ENCODE measurements at regions not wholly inside any gene's neighbourhood (a gene's known extent, or its start where the extent isn't known, plus 50 kb on each side); places are given as distances from the start of the nearest gene placed in this dataset.

- TF ChIP-seq CTCF (IDR thresholded peaks at IDR 0.05; ENCODE audit: low read depth, low read length, missing input control) = no peak
- TF ChIP-seq RAD21 (IDR thresholded peaks at IDR 0.05) = no peak
- TF ChIP-seq HNF4G (IDR thresholded peaks at IDR 0.05) = no peak
- TF ChIP-seq REST (IDR thresholded peaks at IDR 0.05) = no peak
- no peak for TF ChIP-seq SP1 (IDR thresholded peaks at IDR 0.05)
- no peak for TF ChIP-seq ATF3 (IDR thresholded peaks at IDR 0.05)
- no peak for TF ChIP-seq GABPA (IDR thresholded peaks at IDR 0.05 in 1 of 2, conservative IDR thresholded peaks at IDR 0.05 in 1 of 2)
- no peak for TF ChIP-seq ZBTB33 (IDR thresholded peaks at IDR 0.05)
- TF ChIP-seq YY1 (IDR thresholded peaks at IDR 0.05) = no peak
- TF ChIP-seq TAF1 (conservative IDR thresholded peaks at IDR 0.05) = no peak
- no peak for TF ChIP-seq JUND (IDR thresholded peaks at IDR 0.05)
- TF ChIP-seq MAX (IDR thresholded peaks at IDR 0.05) = no peak
- no peak for TF ChIP-seq FOXA1 (IDR thresholded peaks at IDR 0.05)
- no peak for TF ChIP-seq NR2F2 (IDR thresholded peaks at IDR 0.05)
These were observed 183.7 kb upstream of the NAALADL2 start for GRCh38 chr3:174675406-174675805.
